ENCODE measurements at regions not wholly inside any gene's neighbourhood (a gene's known extent, or its start where the extent isn't known, plus 50 kb on each side); places are given as distances from the start of the nearest gene placed in this dataset.

- TF ChIP-seq POLR2A (IDR thresholded peaks at IDR 0.05) (no peak), CTCF (IDR thresholded peaks at IDR 0.05) (no peak)
Measured at GRCh38 chr3:94794563-94794962, 731.7 kb downstream of the NSUN3 start.
